HL-60 (cell line): ENCODE measurements at regions not wholly inside any gene's neighbourhood (a gene's known extent, or its start where the extent isn't known, plus 50 kb on each side); places are given as distances from the start of the nearest gene placed in this dataset.

Source experiments
- DNase-seq, 2 experiments: peaks; one replicate each; pipeline ENCODE4 v3.0.0-alpha.2; 2010 to 2020; ENCODE audit warnings: low read depth in 1 of 2, low spot score in 1 of 2
- H3K27ac ChIP-seq: fragments of 250-450 bp; sonication (Bioruptor Pico); replicated peaks from 2 replicates; pipeline ENCODE4 v1.5.1; 2020; ENCODE audit warnings: mild to moderate bottlenecking, moderate library complexity
- H3K27me3 ChIP-seq: fragments of 250-450 bp; sonication (Bioruptor Pico); 2 replicates; pipeline ENCODE4 v1.5.1; 2021; ENCODE audit warnings: mild to moderate bottlenecking, moderate library complexity; ENCODE audit not compliant: insufficient read depth, poor library complexity, severe bottlenecking
- H3K4me3 ChIP-seq: replicated peaks from 2 replicates; pipeline ENCODE4 v1.5.1; 2011; ENCODE audit warnings: mild to moderate bottlenecking, control low read depth, low read length; ENCODE audit not compliant: insufficient read depth
- CTCF ChIP-seq: IDR thresholded peaks from one replicate; pipeline ENCODE4 v1.5.1; 2011; ENCODE audit warnings: low read length, control low read depth, inconsistent platforms; ENCODE audit not compliant: insufficient read depth
- GABPA ChIP-seq: IDR thresholded peaks from 2 replicates; pipeline ENCODE4 v1.6.1; 2012; ENCODE audit warnings: low read depth
- POLR2AphosphoS5 ChIP-seq: IDR thresholded peaks from 2 replicates; pipeline ENCODE4 v1.6.1; 2012; ENCODE audit warnings: low read depth
- REST ChIP-seq: IDR thresholded peaks from 2 replicates; pipeline ENCODE4 v1.6.1; 2012; ENCODE audit warnings: low read depth; ENCODE audit not compliant: insufficient replicate concordance
- SPI1 ChIP-seq: IDR thresholded peaks from 2 replicates; pipeline ENCODE4 v1.6.1; 2012; ENCODE audit warnings: low read depth, mild to moderate bottlenecking, borderline replicate concordance

DNA sequence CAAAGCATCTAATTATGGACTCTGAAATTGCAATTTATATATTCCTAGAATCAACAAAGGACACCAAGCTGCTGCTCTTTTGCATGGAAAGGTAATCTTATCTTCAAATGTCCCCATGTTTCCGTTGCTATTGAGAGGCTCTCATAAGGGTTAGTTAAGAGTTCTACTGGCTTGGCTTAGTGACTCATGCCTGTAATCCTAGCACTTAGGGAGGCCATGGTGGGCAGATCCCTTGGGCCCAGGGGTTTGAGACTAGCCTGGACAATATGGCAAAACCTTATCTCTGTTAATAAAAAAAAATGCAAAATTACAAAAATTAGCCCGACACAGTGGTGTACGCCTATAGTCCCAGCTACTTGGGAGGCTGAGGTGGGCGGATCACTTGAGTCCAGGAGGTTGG, 93.4 kb upstream of the RAPGEF2 start:
- Histone ChIP-seq H3K27ac (no peak overlapping the region), H3K4me3 (no peak overlapping the region), H3K27me3 (no peaks in the 10 kb centered on the region)
- TF ChIP-seq REST (no peak), SPI1 (no peak), GABPA (no peak), POLR2AphosphoS5 (no peak), CTCF (no peak)
- DNase-seq, result no peak

- Histone ChIP-seq H3K27ac (no peak overlapping the region), H3K27me3 (no peaks in the 10 kb centered on the region), H3K4me3 (no peak overlapping the region)
- no peak for TF ChIP-seq SPI1
- DNase-seq, result no peak
Observed at GRCh38 chr4:159010100-159010499, 92.8 kb upstream of the RAPGEF2 start.

GRCh38 chr4:159010563-159011260, 92.2 kb upstream of the RAPGEF2 start:
- no peaks in the 10 kb centered on the region for H3K27me3 ChIP-seq
- no peak overlapping the region for H3K27ac ChIP-seq
- TF ChIP-seq CTCF (no peak), SPI1 (no peak), POLR2AphosphoS5 (no peak), GABPA (no peak), REST (no peak)
- no peak for DNase-seq
- no peak overlapping the region for H3K4me3 ChIP-seq

- Histone ChIP-seq H3K27ac (no peak overlapping the region), H3K27me3 (no peaks in the 10 kb centered on the region)
Observed at GRCh38 chr4:159012381-159012780, 90.5 kb upstream of the RAPGEF2 start.

More at GRCh38 chr4:159012381-159012780, 90.5 kb upstream of the RAPGEF2 start:
- H3K4me3 ChIP-seq, result no peak overlapping the region
- TF ChIP-seq REST, result no peak
- TF ChIP-seq POLR2AphosphoS5, result no peak
- no peak for TF ChIP-seq GABPA
- TF ChIP-seq SPI1, result no peak
- TF ChIP-seq CTCF, result no peak
- DNase-seq, result no peak
